ENCODE measurements at regions not wholly inside any gene's neighbourhood (a gene's known extent, or its start where the extent isn't known, plus 50 kb on each side); places are given as distances from the start of the nearest gene placed in this dataset.

DNA sequence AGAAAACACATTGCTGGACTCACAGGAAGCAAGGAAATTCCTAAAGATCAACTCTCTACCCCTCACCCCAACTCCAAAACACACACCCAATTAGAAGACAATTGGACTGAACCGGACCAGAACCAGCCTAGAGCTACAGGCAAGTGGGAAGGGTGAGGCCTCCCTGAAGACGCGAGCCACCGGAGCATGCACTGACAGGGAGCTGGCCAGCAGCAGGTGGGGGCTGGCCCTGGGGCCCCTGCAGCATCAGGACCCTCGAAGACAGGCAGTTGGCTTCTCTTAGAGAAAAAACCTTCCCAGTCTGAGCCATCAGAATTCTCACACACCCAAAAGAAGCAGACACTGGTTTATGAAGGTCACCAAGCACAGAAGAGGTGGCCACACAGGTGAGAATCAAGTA, 209.5 kb upstream of the DIO3 start:
- Histone ChIP-seq H3K36me3 (no peaks in the 10 kb centered on the region), H3K9me3 (peaks cover 3% of the 10 kb centered on the region), H3K27me3 (no peaks in the 10 kb centered on the region), H3K4me1 (no peaks in the 10 kb centered on the region), H3K4me3 (ENCODE audit: low read depth, low read length) (no peak overlapping the region)
- TF ChIP-seq, protein P1, sequence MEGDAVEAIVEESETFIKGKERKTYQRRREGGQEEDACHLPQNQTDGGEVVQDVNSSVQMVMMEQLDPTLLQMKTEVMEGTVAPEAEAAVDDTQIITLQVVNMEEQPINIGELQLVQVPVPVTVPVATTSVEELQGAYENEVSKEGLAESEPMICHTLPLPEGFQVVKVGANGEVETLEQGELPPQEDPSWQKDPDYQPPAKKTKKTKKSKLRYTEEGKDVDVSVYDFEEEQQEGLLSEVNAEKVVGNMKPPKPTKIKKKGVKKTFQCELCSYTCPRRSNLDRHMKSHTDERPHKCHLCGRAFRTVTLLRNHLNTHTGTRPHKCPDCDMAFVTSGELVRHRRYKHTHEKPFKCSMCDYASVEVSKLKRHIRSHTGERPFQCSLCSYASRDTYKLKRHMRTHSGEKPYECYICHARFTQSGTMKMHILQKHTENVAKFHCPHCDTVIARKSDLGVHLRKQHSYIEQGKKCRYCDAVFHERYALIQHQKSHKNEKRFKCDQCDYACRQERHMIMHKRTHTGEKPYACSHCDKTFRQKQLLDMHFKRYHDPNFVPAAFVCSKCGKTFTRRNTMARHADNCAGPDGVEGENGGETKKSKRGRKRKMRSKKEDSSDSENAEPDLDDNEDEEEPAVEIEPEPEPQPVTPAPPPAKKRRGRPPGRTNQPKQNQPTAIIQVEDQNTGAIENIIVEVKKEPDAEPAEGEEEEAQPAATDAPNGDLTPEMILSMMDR (IDR thresholded peaks at IDR 0.05; ENCODE audit: low read depth, low read length), result no peak
- DNase-seq, result no peak

DNA sequence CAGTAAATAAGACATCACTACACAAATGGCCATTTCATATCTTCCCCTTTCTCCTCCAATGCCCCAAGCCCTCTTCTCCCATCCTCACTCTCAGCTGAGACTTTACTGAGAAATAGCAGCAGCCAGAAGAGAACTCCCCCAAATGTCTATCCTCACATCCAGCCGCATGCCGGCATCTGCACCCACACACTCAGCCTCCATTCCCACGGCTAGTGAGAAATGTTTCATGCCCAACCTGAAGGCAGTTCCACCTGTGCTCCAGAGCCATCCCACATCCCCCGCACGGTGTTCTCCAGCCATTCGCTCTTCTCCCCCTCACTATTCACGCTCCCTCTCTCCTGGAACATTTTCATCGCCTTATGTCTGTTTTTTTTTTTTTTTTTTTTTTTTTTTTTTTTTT, 208.7 kb upstream of the DIO3 start:
- H3K4me1 ChIP-seq, result no peaks in the 10 kb centered on the region
- no peak overlapping the region for H3K4me3 ChIP-seq (ENCODE audit: low read depth, low read length)
- H3K27me3 ChIP-seq, result no peaks in the 10 kb centered on the region
- H3K36me3 ChIP-seq, result no peaks in the 10 kb centered on the region
- DNase-seq, result no peak
- H3K9me3 ChIP-seq, result peaks cover 3% of the 10 kb centered on the region
- TF ChIP-seq, protein P1 (IDR thresholded peaks at IDR 0.05; ENCODE audit: low read depth, low read length), result no peak

DNA sequence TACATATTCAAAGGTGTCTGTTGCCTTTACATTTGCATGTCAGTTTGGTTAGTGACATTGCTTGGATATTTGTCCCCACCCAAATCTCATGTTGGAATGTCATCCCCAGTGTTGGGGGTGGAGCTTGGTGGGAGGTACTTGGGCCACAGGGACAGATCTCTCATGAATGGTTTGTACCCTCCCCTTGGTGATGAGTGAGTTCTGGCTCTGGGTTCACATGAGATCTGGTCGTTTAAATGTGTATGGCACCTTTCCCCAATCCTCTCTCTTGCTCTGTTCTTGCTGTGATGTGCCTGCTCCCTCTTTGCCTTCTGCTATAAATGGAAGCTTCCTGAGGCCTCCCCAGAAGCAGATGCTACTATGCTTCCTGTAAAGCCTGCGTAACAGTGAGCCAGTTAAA, 207.9 kb upstream of the DIO3 start:
- Histone ChIP-seq H3K4me3 (ENCODE audit: low read depth, low read length) (no peak overlapping the region), H3K9me3 (peaks cover 3% of the 10 kb centered on the region), H3K36me3 (no peaks in the 10 kb centered on the region), H3K4me1 (no peaks in the 10 kb centered on the region), H3K27me3 (no peaks in the 10 kb centered on the region)
- TF ChIP-seq, protein P1 (IDR thresholded peaks at IDR 0.05; ENCODE audit: low read depth, low read length), result no peak
- DNase-seq, result no peak

DNA sequence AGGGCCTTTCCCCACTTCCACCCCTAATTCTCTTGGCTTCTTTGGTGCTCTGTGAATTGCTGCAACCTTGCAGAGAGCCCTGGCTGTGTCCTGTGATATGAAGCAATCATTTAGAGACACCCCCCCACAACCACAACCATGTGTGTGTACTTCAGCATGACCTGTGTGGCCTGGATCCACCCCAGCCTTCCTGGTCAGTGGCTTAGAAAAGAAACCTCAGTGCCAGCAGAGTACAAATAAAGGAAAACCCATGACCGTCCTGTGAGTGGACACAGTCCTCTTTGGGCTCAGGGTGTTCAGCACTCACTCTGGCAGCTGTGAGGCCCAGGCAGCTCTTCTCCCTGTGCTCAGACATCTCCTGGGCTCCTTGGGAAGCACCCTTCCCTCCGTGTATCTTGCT, 206.6 kb upstream of the DIO3 start:
- TF ChIP-seq, protein P1 (IDR thresholded peaks at IDR 0.05; ENCODE audit: low read depth, low read length), result no peak
- no peak for DNase-seq
- H3K36me3 ChIP-seq, result no peaks in the 10 kb centered on the region
- H3K4me1 ChIP-seq, result no peaks in the 10 kb centered on the region
- H3K27me3 ChIP-seq, result no peaks in the 10 kb centered on the region
- no peak overlapping the region for H3K4me3 ChIP-seq (ENCODE audit: low read depth, low read length)
- peaks cover 3% of the 10 kb centered on the region for H3K9me3 ChIP-seq

DNA sequence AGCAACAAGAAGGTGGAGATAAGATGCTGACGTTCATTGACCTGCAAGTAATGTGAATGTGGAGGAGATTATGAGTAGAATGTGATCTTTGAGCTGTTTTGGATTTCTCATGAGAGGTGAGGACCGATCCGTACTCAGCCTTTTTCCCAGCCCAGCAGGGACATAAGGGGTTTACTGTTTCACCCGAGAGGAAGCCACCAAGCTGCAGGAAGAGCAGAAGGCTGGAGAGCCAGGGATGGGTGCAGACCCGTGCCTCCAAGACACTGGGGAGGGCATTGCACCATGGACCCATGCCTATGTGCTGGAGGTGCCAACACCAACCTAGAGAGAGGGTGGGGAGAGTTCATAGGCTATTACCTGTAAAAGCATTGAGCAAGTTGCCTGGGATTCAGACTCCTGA, 206.0 kb upstream of the DIO3 start:
- no peaks in the 10 kb centered on the region for H3K4me1 ChIP-seq

DNA sequence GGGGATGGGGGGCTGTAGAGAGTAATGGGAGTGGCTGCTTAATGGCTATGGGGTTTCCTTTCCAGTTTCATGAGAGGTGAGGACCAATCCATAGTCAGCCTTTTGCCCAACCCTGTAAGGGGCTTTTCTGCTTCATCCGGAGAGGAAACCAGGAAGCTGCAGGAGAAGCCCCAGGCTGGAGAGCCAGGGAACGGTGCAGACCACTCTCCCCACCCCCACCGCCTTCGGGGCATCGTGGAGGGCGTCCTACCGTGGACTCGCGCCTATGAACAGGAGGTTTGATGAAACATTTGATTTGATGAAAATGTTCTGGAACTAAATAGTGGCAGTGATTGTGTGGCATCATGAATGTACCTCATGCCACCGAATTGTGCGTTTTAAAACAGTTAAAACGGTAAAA, 204.3 kb upstream of the DIO3 start:
- no peaks in the 10 kb centered on the region for H3K4me1 ChIP-seq
- TF ChIP-seq, protein P1 (IDR thresholded peaks at IDR 0.05; ENCODE audit: low read depth, low read length), result no peak
- peaks cover 3% of the 10 kb centered on the region for H3K9me3 ChIP-seq
- no peak for DNase-seq
- H3K27me3 ChIP-seq, result no peaks in the 10 kb centered on the region
- H3K4me3 ChIP-seq (ENCODE audit: low read depth, low read length), result no peak overlapping the region
- no peaks in the 10 kb centered on the region for H3K36me3 ChIP-seq

More for the DNA sequence above, 206.0 kb upstream of the DIO3 start:
- DNase-seq, result no peak
- H3K4me3 ChIP-seq (ENCODE audit: low read depth, low read length), result no peak overlapping the region
- H3K9me3 ChIP-seq, result peaks cover 3% of the 10 kb centered on the region
- TF ChIP-seq, protein P1 (IDR thresholded peaks at IDR 0.05; ENCODE audit: low read depth, low read length), result no peak
- H3K27me3 ChIP-seq, result no peaks in the 10 kb centered on the region
- no peaks in the 10 kb centered on the region for H3K36me3 ChIP-seq

Measured in BE2C (cell line).